ENCODE measurements at regions not wholly inside any gene's neighbourhood (a gene's known extent, or its start where the extent isn't known, plus 50 kb on each side); places are given as distances from the start of the nearest gene placed in this dataset.

- no peak for TF ChIP-seq ZNF37A (tag by site-specific recombination; IDR thresholded peaks at IDR 0.05)
- TF ChIP-seq CTCF (tag by site-specific recombination; IDR thresholded peaks at IDR 0.05): no peak
- no peak for TF ChIP-seq ZNF24 (tag by site-specific recombination; IDR thresholded peaks at IDR 0.05)
- no peak for TF ChIP-seq ZBTB1 (tag by site-specific recombination; IDR thresholded peaks at IDR 0.05)
- TF ChIP-seq ZNF121 (tag by site-specific recombination; IDR thresholded peaks at IDR 0.05): no peak
- no peak for TF ChIP-seq ZNF791 (tag by site-specific recombination; IDR thresholded peaks at IDR 0.05)
- no peak for TF ChIP-seq TCF7L2 (IDR thresholded peaks at IDR 0.05; ENCODE audit: borderline replicate concordance, low read depth, low read length)
- no peak for TF ChIP-seq YY1 (tag by site-specific recombination; IDR thresholded peaks at IDR 0.05)
- TF ChIP-seq ZFP41 (tag by site-specific recombination; IDR thresholded peaks at IDR 0.05; ENCODE audit: borderline replicate concordance): no peak
- no peak for TF ChIP-seq SCRT1 (tag by site-specific recombination; IDR thresholded peaks at IDR 0.05; ENCODE audit: borderline replicate concordance)
- TF ChIP-seq ZBTB7A (tag by site-specific recombination; IDR thresholded peaks at IDR 0.05; ENCODE audit: low read depth): no peak
- TF ChIP-seq ZNF654 (tag by site-specific recombination; IDR thresholded peaks at IDR 0.05; ENCODE audit: low read depth): no peak
- no peak for TF ChIP-seq ZNF292 (tag by site-specific recombination; IDR thresholded peaks at IDR 0.05; ENCODE audit: borderline replicate concordance, low read depth)
Observed at GRCh38 chrX:76064825-76065224, 108.0 kb upstream of the PBDC1 start.
